B cell (primary cell): ENCODE measurements at regions not wholly inside any gene's neighbourhood (a gene's known extent, or its start where the extent isn't known, plus 50 kb on each side); places are given as distances from the start of the nearest gene placed in this dataset.

Experiments used
- EZH2 ChIP-seq: IDR thresholded peaks from 2 replicates; pipeline ENCODE4 v1.6.1; 2012; ENCODE audit warnings: borderline replicate concordance, low read depth, mild to moderate bottlenecking, moderate library complexity, low read length; ENCODE audit not compliant: insufficient read depth, poor library complexity, severe bottlenecking
- TF ChIP-seq, protein P1 (sequence below): fragments of 200-600 bp; IDR thresholded peaks from one replicate; pipeline ENCODE4 v1.8.0; 2022; ENCODE audit warnings: antibody characterized with exemption, mild to moderate bottlenecking

DNA sequence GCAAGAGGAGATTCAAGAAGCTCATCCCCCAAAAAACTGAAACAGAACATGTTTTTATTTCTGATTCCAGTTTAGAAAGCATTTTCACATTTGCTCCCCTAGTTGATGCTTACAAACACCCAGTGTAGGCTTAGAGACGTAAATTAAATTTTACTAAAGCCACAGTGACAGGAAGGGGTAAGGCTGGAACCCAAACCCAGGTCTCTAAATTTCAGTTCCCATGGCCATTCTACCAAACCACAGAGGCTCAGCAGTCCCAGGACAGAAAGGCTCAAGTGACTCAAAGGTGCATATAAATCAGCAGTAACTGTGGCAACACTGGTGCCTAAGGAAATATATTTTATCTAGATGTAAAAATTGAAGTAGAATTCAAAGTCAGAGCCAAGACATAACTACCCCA lies 128.7 kb downstream of the CEP120 start:
- no peak for TF ChIP-seq EZH2
- TF ChIP-seq, protein P1, sequence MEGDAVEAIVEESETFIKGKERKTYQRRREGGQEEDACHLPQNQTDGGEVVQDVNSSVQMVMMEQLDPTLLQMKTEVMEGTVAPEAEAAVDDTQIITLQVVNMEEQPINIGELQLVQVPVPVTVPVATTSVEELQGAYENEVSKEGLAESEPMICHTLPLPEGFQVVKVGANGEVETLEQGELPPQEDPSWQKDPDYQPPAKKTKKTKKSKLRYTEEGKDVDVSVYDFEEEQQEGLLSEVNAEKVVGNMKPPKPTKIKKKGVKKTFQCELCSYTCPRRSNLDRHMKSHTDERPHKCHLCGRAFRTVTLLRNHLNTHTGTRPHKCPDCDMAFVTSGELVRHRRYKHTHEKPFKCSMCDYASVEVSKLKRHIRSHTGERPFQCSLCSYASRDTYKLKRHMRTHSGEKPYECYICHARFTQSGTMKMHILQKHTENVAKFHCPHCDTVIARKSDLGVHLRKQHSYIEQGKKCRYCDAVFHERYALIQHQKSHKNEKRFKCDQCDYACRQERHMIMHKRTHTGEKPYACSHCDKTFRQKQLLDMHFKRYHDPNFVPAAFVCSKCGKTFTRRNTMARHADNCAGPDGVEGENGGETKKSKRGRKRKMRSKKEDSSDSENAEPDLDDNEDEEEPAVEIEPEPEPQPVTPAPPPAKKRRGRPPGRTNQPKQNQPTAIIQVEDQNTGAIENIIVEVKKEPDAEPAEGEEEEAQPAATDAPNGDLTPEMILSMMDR = no peak
